Esophagus squamous epithelium (tissue), 4 donors: ENCODE measurements at regions not wholly inside any gene's neighbourhood (a gene's known extent, or its start where the extent isn't known, plus 50 kb on each side); places are given as distances from the start of the nearest gene placed in this dataset.

Experiments used
- POLR2A ChIP-seq, 4 donors: fragments of 450-650 bp; IDR thresholded peaks; one replicate each; pipeline ENCODE4 v1.6.1; 2017; ENCODE audit warnings: antibody characterized with exemption in 4 of 4, mild to moderate bottlenecking in 4 of 4, moderate library complexity in 3 of 4
- TF ChIP-seq, protein P1 (sequence below), 6 experiments: fragments of 450-650 bp in 4 of 6; fragments of 200-600 bp in 2 of 6; sonication (generic) in 2 of 6; IDR thresholded peaks; one replicate each; pipeline ENCODE4 v1.5.1; 2016 to 2019; ENCODE audit warnings: antibody characterized with exemption in 6 of 6, mild to moderate bottlenecking in 4 of 6, moderate library complexity in 4 of 6

DNA sequence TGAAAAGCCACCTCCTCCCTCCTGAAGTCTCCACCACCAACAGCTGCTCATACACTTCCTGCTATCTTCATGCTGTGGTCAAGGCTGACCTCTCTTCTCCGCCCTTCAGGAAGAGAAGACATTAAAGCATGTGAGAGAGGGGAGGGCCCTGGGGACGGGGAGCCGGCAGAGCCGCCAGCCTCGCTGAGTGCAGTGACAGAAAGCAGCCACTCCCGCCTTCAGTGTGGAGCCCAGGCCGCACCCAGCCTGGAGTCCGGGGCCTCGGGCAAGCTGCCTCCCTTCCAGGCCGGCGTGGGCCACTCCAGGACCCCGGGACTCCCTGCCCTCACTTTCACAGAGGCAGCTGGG, 94.7 kb upstream of the TNRC6C start:
- TF ChIP-seq, protein P1, sequence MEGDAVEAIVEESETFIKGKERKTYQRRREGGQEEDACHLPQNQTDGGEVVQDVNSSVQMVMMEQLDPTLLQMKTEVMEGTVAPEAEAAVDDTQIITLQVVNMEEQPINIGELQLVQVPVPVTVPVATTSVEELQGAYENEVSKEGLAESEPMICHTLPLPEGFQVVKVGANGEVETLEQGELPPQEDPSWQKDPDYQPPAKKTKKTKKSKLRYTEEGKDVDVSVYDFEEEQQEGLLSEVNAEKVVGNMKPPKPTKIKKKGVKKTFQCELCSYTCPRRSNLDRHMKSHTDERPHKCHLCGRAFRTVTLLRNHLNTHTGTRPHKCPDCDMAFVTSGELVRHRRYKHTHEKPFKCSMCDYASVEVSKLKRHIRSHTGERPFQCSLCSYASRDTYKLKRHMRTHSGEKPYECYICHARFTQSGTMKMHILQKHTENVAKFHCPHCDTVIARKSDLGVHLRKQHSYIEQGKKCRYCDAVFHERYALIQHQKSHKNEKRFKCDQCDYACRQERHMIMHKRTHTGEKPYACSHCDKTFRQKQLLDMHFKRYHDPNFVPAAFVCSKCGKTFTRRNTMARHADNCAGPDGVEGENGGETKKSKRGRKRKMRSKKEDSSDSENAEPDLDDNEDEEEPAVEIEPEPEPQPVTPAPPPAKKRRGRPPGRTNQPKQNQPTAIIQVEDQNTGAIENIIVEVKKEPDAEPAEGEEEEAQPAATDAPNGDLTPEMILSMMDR (IDR thresholded peaks at IDR 0.05) = no peak
- TF ChIP-seq POLR2A (IDR thresholded peaks at IDR 0.05) = no peak
